ENCODE measurements at regions not wholly inside any gene's neighbourhood (a gene's known extent, or its start where the extent isn't known, plus 50 kb on each side); places are given as distances from the start of the nearest gene placed in this dataset.

- TF ChIP-seq POLR2A (IDR thresholded peaks at IDR 0.05), result no peak
- TF ChIP-seq, protein P1, sequence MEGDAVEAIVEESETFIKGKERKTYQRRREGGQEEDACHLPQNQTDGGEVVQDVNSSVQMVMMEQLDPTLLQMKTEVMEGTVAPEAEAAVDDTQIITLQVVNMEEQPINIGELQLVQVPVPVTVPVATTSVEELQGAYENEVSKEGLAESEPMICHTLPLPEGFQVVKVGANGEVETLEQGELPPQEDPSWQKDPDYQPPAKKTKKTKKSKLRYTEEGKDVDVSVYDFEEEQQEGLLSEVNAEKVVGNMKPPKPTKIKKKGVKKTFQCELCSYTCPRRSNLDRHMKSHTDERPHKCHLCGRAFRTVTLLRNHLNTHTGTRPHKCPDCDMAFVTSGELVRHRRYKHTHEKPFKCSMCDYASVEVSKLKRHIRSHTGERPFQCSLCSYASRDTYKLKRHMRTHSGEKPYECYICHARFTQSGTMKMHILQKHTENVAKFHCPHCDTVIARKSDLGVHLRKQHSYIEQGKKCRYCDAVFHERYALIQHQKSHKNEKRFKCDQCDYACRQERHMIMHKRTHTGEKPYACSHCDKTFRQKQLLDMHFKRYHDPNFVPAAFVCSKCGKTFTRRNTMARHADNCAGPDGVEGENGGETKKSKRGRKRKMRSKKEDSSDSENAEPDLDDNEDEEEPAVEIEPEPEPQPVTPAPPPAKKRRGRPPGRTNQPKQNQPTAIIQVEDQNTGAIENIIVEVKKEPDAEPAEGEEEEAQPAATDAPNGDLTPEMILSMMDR (IDR thresholded peaks at IDR 0.05), result no peak
Measured at GRCh38 chr2:186365406-186365805, 120.7 kb upstream of the ZC3H15 start.
